ENCODE measurements at regions not wholly inside any gene's neighbourhood (a gene's known extent, or its start where the extent isn't known, plus 50 kb on each side); places are given as distances from the start of the nearest gene placed in this dataset.

- peak overlapping the region; percentile 14 to 30 for H3K27ac ChIP-seq
- no peaks in the 10 kb centered on the region for H3K27me3 ChIP-seq
- DNase-seq (no peak), ATAC-seq (peak; percentile 57)
- H3K36me3 ChIP-seq: no peaks in the 10 kb centered on the region
- peaks cover 0 to 8% of the 10 kb centered on the region in 2 donors for H3K9me3 ChIP-seq
- peaks cover 7 to 17% of the 10 kb centered on the region in 2 donors for H3K4me1 ChIP-seq
- no peak for TF ChIP-seq CTCF (IDR thresholded peaks at IDR 0.05)
- intact Hi-C loops (cut with DNase I): no loop called here
- H3K4me3 ChIP-seq: no peak overlapping the region
Observed at GRCh38 chr6:142568857-142569597, 267.2 kb downstream of the ADGRG6 start.

GRCh38 chr6:142569676-142570075 lies 267.9 kb downstream of the ADGRG6 start:
- peak; percentile 51 for ATAC-seq

GRCh38 chr6:142570221-142570671 lies 268.4 kb downstream of the ADGRG6 start:
- no peak for TF ChIP-seq CTCF (IDR thresholded peaks at IDR 0.05)
- Histone ChIP-seq H3K36me3 (no peaks in the 10 kb centered on the region), H3K27me3 (no peaks in the 10 kb centered on the region), H3K27ac (peak overlapping the region in 1 of 2 donors; percentile 30), H3K4me1 (peaks cover 7 to 17% of the 10 kb centered on the region in 2 donors), H3K4me3 (no peak overlapping the region), H3K9me3 (peaks cover 0 to 13% of the 10 kb centered on the region in 2 donors)
- DNase-seq (peak in 2 of 4 donors; percentile 19 to 32), ATAC-seq (peak; percentile 72)
- intact Hi-C loops (cut with DNase I): no loop called here

More at GRCh38 chr6:142569676-142570075, 267.9 kb downstream of the ADGRG6 start:
- no peak for TF ChIP-seq CTCF (IDR thresholded peaks at IDR 0.05)
- H3K27ac ChIP-seq: peak overlapping the region; percentile 14 to 30
- H3K4me3 ChIP-seq: no peak overlapping the region
- peak in 1 of 4 donors; percentile 18 for DNase-seq
- H3K4me1 ChIP-seq: peaks cover 7 to 17% of the 10 kb centered on the region in 2 donors
- no peaks in the 10 kb centered on the region for H3K36me3 ChIP-seq
- intact Hi-C loops (cut with DNase I): no loop called here
- H3K27me3 ChIP-seq: no peaks in the 10 kb centered on the region
- peaks cover 0 to 13% of the 10 kb centered on the region in 2 donors for H3K9me3 ChIP-seq

GRCh38 chr6:142592876-142593275 lies 291.1 kb downstream of the ADGRG6 start:
- TF ChIP-seq CTCF (IDR thresholded peaks at IDR 0.05): no peak
- Histone ChIP-seq H3K27ac (no peak overlapping the region), H3K4me3 (no peak overlapping the region), H3K9me3 (peaks cover 0 to 15% of the 10 kb centered on the region in 2 donors), H3K36me3 (no peaks in the 10 kb centered on the region), H3K27me3 (no peaks in the 10 kb centered on the region), H3K4me1 (no peaks in the 10 kb centered on the region)
- no peak for DNase-seq
- intact Hi-C loops (cut with DNase I): no loop called here
- ATAC-seq: no peak

- TF ChIP-seq CTCF (IDR thresholded peaks at IDR 0.05): no peak
- intact Hi-C loops (cut with DNase I): no loop called here
- Histone ChIP-seq H3K4me1 (no peaks in the 10 kb centered on the region), H3K9me3 (no peaks in the 10 kb centered on the region), H3K27me3 (no peaks in the 10 kb centered on the region), H3K36me3 (no peaks in the 10 kb centered on the region), H3K4me3 (no peak overlapping the region), H3K27ac (no peak overlapping the region)
- ATAC-seq (no peak), DNase-seq (peak in 1 of 4 donors; percentile 5)
Observed at GRCh38 chr6:142597836-142598235, 296.0 kb downstream of the ADGRG6 start.
